Large intestine (tissue), 3 donors: ENCODE measurements at regions not wholly inside any gene's neighbourhood (a gene's known extent, or its start where the extent isn't known, plus 50 kb on each side); places are given as distances from the start of the nearest gene placed in this dataset.

Experiments used
- DNase-seq, 2 donors: peaks; one replicate each; pipeline versions ENCODE4 v3.0.0 to v3.0.0-alpha.2; 2013
- H3K27ac ChIP-seq: one replicate; pipeline ENCODE4 v1.5.1; 2013; ENCODE audit warnings: low read length
- H3K27me3 ChIP-seq: 2 replicates; pipeline ENCODE4 v1.6.1; 2013; ENCODE audit warnings: low read length; ENCODE audit not compliant: control insufficient read depth, insufficient read depth
- H3K36me3 ChIP-seq: 2 replicates; pipeline ENCODE4 v1.6.1; 2013; ENCODE audit warnings: low read length; ENCODE audit not compliant: control insufficient read depth, insufficient read depth
- H3K4me1 ChIP-seq: one replicate; pipeline ENCODE4 v1.6.1; 2013; ENCODE audit warnings: low read length; ENCODE audit not compliant: control insufficient read depth, insufficient read depth
- H3K4me3 ChIP-seq: one replicate; pipeline ENCODE4 v1.5.1; 2013; ENCODE audit warnings: low read length
- H3K9me3 ChIP-seq: one replicate; pipeline ENCODE4 v1.6.1; 2013; ENCODE audit warnings: mild to moderate bottlenecking, low read depth, low read length, moderate library complexity; ENCODE audit not compliant: control insufficient read depth
- WGBS: methylation state at CpG from one replicate; pipeline ENCODE4 v1.1.5; 2013; ENCODE audit warnings: low lambda C conversion rate; ENCODE audit not compliant: insufficient coverage; 5-methylcytosine and 5-hydroxymethylcytosine counted together

DNA sequence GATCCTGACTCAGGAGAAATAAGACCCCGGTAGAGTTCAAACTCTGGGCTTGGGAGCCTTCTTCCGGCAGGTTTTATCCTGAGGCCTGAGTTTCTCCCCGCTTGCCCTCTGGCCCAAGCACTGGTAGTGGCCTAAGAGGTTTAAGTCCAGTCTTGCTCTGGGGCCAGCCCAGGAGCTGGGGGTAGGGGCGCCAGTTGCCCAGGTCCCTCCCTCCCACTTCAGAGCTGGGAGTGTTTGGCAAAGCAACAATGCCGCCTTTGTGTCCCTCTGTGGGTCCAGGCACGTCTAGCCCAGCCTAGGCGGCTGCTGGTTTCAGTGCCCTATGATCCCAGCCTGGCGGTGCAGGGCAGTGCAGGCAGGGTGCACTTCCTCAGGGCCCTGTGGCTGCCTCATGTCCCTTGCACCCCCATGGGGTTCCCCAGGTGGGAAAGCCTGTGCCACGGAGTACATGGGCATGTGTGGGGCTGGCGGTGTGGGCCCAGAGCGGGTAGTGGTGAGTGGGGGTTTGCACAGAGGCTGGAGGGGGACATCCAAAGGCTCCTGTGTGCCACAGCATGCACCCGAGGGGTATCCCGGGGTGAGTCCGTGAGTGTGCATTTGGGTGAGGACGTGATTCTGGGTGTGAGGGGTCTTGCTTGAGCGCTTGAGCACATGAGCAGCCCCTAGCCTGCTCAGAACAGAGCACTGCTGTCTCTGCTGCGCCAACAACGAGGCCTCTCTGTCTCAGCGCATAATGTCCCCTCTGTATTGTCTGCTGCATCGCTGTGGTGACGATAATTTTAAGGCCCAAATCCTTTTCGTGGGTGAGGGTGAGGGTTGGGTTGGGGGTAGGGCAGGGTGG lies 61.7 kb upstream of the PSD2 start:
- Histone ChIP-seq H3K27ac (peak overlapping the region; percentile 69), H3K9me3 (no peaks in the 10 kb centered on the region), H3K4me1 (peaks cover 16% of the 10 kb centered on the region), H3K36me3 (no peaks in the 10 kb centered on the region), H3K4me3 (no peak overlapping the region), H3K27me3 (no peaks in the 10 kb centered on the region)
- 37% methylated on average over 2 of the region's 22 CpGs for WGBS
- peak; percentile 61 to 86 for DNase-seq

- Histone ChIP-seq H3K27me3 (no peaks in the 10 kb centered on the region), H3K27ac (peak overlapping the region; percentile 26), H3K4me1 (peaks cover 18% of the 10 kb centered on the region), H3K4me3 (no peak overlapping the region), H3K9me3 (no peaks in the 10 kb centered on the region), H3K36me3 (no peaks in the 10 kb centered on the region)
- DNase-seq: no peak
- 71% methylated on average over 1 of the region's 3 CpGs for WGBS
These were observed 61.1 kb upstream of the PSD2 start for GRCh38 chr5:139734539-139734916.

DNA sequence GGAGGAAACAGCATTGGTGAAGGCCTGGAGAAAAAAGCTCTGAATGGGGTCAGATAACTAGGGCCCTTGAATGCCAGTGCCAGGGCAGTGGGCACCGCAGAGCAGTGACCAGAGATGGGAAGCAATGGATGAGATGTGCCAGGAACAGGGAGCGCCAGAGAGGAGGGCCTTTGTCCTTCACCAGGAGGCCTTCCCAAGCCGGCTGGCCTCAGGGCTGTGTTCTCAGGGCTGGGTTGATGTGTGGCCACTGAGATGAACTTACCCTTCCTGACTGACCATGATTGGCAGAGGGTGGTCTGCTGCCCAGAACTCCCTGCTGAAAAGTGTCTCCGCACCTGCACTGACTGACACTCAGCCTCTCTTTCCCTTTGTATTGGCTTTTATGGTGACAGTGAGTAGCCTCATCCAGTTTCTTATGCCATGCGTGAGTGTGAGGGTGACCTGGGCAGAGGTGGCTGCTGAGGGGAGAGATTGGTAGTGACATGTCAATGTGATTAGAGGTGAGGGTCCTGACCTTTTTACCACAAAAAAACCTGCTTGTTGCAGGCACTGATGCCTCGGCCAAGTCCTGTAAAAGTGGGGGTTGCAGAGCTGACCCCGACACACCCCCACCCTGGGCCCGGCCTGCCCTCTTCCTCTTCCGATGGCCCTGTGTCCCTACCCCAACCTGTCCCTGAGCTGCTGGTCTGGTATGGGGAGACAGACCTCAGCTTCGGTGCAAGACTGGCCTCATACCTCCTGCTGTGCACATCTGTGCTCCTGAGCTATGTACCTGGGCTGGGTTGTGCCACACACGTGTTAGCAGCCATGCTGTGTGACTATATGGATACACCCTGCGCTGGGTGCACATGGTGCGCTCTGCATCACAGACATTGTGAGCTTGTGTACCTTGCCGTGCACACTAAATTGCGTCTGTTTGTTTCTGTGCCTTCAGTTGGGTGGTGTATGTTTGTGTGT lies 57.1 kb upstream of the PSD2 start:
- H3K27me3 ChIP-seq: no peaks in the 10 kb centered on the region
- no peak overlapping the region for H3K27ac ChIP-seq
- DNase-seq: no peak
- H3K9me3 ChIP-seq: no peaks in the 10 kb centered on the region
- WGBS: no CpG with 5 or more reads among the region's 15 CpGs
- no peak overlapping the region for H3K4me3 ChIP-seq
- H3K36me3 ChIP-seq: no peaks in the 10 kb centered on the region
- H3K4me1 ChIP-seq: peaks cover 28% of the 10 kb centered on the region

- no peaks in the 10 kb centered on the region for H3K27me3 ChIP-seq
- peaks cover 20% of the 10 kb centered on the region for H3K4me1 ChIP-seq
- H3K4me3 ChIP-seq: no peak overlapping the region
- H3K9me3 ChIP-seq: no peaks in the 10 kb centered on the region
- no peaks in the 10 kb centered on the region for H3K36me3 ChIP-seq
- WGBS: no CpG with 5 or more reads among the region's 4 CpGs
- DNase-seq: no peak
- H3K27ac ChIP-seq: no peak overlapping the region
These were observed 56.2 kb upstream of the PSD2 start for GRCh38 chr5:139739150-139739974.

GRCh38 chr5:139740138-139740991 lies 55.2 kb upstream of the PSD2 start:
- Histone ChIP-seq H3K9me3 (no peaks in the 10 kb centered on the region), H3K27me3 (no peaks in the 10 kb centered on the region), H3K27ac (no peak overlapping the region), H3K4me3 (no peak overlapping the region), H3K4me1 (peaks cover 25% of the 10 kb centered on the region), H3K36me3 (no peaks in the 10 kb centered on the region)
- WGBS: no CpG with 5 or more reads among the region's 19 CpGs
- DNase-seq: no peak

DNA sequence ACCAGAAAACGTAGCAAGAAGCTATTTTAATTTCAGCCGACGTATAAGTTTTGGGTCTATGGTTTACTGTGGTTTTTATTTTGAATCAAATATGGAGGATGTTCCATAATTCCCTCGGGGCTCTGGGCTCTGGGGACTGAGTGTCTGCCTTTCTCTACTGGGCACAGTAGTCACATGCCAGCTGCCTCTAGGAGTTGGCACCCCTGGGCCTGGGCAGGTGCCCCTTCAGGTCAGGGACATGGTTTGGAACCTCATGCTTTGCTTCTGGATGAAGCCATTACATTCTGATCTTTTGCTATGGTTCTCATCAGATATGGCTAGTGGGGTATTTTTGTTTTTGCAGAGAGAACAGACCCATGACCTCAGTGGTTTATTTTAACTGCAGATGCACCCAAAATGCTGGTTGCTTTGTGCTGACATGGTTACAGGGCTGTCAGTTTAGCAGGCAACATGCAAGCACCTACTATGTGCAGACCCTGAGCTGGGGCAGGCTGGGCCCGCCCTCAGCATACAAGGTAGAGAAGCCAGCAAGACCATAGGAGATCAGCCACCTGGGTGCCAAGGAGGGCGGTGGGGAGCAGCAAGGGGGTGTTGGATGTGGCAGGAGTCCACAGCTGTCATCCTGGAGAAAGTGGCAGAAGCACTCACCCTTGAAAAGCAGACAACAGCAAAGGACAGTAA lies 54.5 kb upstream of the PSD2 start:
- Histone ChIP-seq H3K9me3 (no peaks in the 10 kb centered on the region), H3K4me1 (peaks cover 33% of the 10 kb centered on the region), H3K36me3 (no peaks in the 10 kb centered on the region), H3K27ac (no peak overlapping the region), H3K27me3 (no peaks in the 10 kb centered on the region), H3K4me3 (no peak overlapping the region)
- DNase-seq: no peak
- no CpG with 5 or more reads among the region's 6 CpGs for WGBS

DNA sequence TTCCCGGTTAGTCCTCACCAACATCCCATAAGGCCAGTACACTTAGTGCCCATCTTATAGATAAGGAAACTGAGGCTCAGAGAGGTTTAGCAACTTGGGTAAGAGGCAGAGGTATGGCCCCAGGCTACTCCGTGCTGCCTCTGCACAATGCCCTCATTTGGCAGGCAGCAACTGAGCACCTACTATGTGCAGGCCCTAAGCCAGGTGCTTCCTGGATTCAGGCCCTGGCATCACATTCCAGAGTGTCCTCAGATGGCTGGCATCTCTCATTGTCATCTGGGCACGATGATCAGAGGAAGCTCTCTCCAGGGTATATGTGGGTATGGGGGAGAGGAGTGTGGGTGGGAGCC lies 53.8 kb upstream of the PSD2 start:
- H3K27ac ChIP-seq: peak overlapping the region; percentile 6
- no peak for DNase-seq
- H3K4me1 ChIP-seq: peaks cover 40% of the 10 kb centered on the region
- H3K27me3 ChIP-seq: peaks cover 4% of the 10 kb centered on the region
- H3K4me3 ChIP-seq: no peak overlapping the region
- no peaks in the 10 kb centered on the region for H3K36me3 ChIP-seq
- H3K9me3 ChIP-seq: no peaks in the 10 kb centered on the region
- no CpG with 5 or more reads among the region's 3 CpGs for WGBS

DNA sequence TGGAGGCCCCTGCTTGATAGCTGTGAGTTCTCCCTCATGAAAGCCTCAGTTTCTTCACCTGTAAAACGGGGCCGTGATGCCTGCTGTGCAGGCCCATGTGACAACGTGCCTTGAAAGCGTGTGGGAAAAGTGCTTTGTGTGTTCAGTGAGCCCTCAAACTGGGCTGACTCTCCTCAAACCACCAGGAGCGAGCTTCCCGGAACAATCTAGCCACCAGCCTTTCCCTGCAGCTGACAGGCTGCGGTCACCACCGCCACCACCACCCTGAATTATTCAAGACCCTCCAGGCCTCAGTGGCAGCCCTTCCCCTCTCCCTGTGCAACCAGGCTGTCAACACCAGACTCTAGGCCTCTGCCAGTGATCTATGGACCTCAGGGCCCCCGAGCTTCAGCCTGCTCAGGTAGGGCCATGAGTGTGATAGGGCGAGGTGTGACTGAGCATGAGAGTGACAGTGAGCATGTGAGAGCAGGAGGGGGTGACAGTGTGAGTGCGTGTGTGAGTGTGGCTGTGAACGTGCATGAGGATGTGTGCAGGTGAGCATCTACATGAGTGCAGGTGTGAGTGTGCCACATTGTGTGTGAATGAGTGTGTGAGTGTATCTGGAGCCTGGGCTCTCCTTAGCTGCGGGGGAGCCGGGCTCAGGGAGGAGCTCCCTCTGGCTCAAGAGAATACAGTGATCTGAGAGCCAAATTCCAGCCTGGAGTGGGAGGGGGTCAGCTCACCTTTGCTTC lies 53.3 kb upstream of the PSD2 start:
- Histone ChIP-seq H3K27me3 (peaks cover 9% of the 10 kb centered on the region), H3K4me3 (no peak overlapping the region), H3K4me1 (peaks cover 45% of the 10 kb centered on the region), H3K36me3 (no peaks in the 10 kb centered on the region), H3K9me3 (peaks cover 2% of the 10 kb centered on the region), H3K27ac (peak overlapping the region; percentile 16)
- peak; percentile 91 to 93 for DNase-seq
- no CpG with 5 or more reads among the region's 14 CpGs for WGBS
